H1 (cell line): ENCODE measurements at regions not wholly inside any gene's neighbourhood (a gene's known extent, or its start where the extent isn't known, plus 50 kb on each side); places are given as distances from the start of the nearest gene placed in this dataset.

Source experiments
- BRCA1 ChIP-seq: IDR thresholded peaks from 2 replicates; pipeline ENCODE4 v1.6.1; 2012; ENCODE audit warnings: low read depth, low read length, improper control_type of control experiment
- EZH2 ChIP-seq: fragments of 200-600 bp; sonication (generic); IDR thresholded peaks from 2 replicates; pipeline ENCODE4 v1.7.1; 2012; ENCODE audit warnings: low read depth, mild to moderate bottlenecking, moderate library complexity, low read length, inconsistent platforms; ENCODE audit not compliant: severe bottlenecking
- GABPA ChIP-seq: IDR thresholded peaks from 2 replicates; pipeline ENCODE4 v1.6.1; 2011; ENCODE audit warnings: mild to moderate bottlenecking, low read length, moderate library complexity, borderline replicate concordance; ENCODE audit not compliant: insufficient read depth
- GTF2F1 ChIP-seq: IDR thresholded peaks from 2 replicates; pipeline ENCODE4 v1.6.1; 2012; ENCODE audit warnings: low read depth, low read length, improper control_type of control experiment, borderline replicate concordance
- POLR2AphosphoS5 ChIP-seq: IDR thresholded peaks from 2 replicates; pipeline ENCODE4 v1.6.1; 2011; ENCODE audit warnings: low read depth, low read length
- SP2 ChIP-seq: IDR thresholded peaks from 2 replicates; pipeline ENCODE4 v1.6.1; 2012; ENCODE audit warnings: mild to moderate bottlenecking, low read length, inconsistent platforms
- SUZ12 ChIP-seq: fragments of 200-600 bp; sonication (generic); IDR thresholded peaks from 2 replicates; pipeline ENCODE4 v1.6.1; 2012; ENCODE audit warnings: mild to moderate bottlenecking, inconsistent platforms, low read length, moderate library complexity, mixed read lengths
- ZNF274 ChIP-seq: IDR thresholded peaks from 2 replicates; pipeline ENCODE4 v1.7.0; 2012; ENCODE audit warnings: low read length, borderline replicate concordance; ENCODE audit errors: extremely low read depth

DNA sequence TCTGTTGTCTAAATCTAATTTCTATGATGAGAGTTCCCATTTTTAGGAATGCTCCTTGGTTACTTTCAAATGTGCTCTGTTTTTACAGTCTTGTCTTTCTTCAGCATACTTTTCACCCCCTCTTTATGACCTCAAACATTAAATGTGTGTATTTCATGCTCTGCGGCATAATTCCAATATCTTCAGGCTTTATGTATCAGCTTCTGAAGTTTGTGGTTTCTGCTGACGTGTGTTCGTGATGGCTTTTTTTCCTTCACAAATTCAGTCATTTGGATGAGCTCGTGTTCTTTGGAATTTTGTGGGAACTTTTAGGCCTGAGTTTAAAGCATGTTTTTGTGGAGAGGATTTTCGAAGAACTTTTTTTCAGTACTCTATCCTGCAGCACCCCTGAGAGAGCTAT lies 97.7 kb upstream of the CHRNA7 start (continued):
- TF ChIP-seq BRCA1: no peak
- no peak for TF ChIP-seq GTF2F1
- TF ChIP-seq POLR2AphosphoS5: no peak
- TF ChIP-seq SUZ12: no peak
- no peak for TF ChIP-seq SP2
- no peak for TF ChIP-seq ZNF274
- no peak for TF ChIP-seq EZH2
- TF ChIP-seq GABPA: no peak
